H9 (cell line): ENCODE measurements at regions not wholly inside any gene's neighbourhood (a gene's known extent, or its start where the extent isn't known, plus 50 kb on each side); places are given as distances from the start of the nearest gene placed in this dataset.

Source experiments
- DNase-seq: peaks from one replicate; pipeline ENCODE4 v3.0.0-alpha.2; 2017
- H2AFZ ChIP-seq: one replicate; pipeline ENCODE4 v1.6.1; 2013; ENCODE audit warnings: mild to moderate bottlenecking, low read length, control low read depth, moderate library complexity
- H2AK5ac ChIP-seq: 2 replicates; pipeline ENCODE4 v1.6.1; 2013; ENCODE audit warnings: low read length, control low read depth, mixed read lengths; ENCODE audit not compliant: insufficient read length
- H2BK120ac ChIP-seq: one replicate; pipeline ENCODE4 v1.6.1; 2013; ENCODE audit warnings: low read depth, mild to moderate bottlenecking, low read length, control low read depth, inconsistent platforms; ENCODE audit not compliant: poor library complexity, severe bottlenecking
- H2BK12ac ChIP-seq: 2 replicates; pipeline ENCODE4 v1.6.1; 2013; ENCODE audit warnings: low read length, control low read depth, mixed read lengths, low read depth; ENCODE audit not compliant: insufficient read length
- H2BK15ac ChIP-seq: 2 replicates; pipeline ENCODE4 v1.6.1; 2013; ENCODE audit warnings: low read depth, low read length, control low read depth
- H2BK20ac ChIP-seq: one replicate; pipeline ENCODE4 v1.6.1; 2013; ENCODE audit warnings: low read depth, mild to moderate bottlenecking, low read length, control low read depth, inconsistent platforms; ENCODE audit not compliant: poor library complexity, severe bottlenecking
- H2BK5ac ChIP-seq: 2 replicates; pipeline ENCODE4 v1.6.1; 2013; ENCODE audit warnings: low read length, control low read depth, mixed read lengths; ENCODE audit not compliant: insufficient read length
- H3K14ac ChIP-seq: 2 replicates; pipeline ENCODE4 v1.6.1; 2013; ENCODE audit warnings: low read length, control low read depth; ENCODE audit not compliant: insufficient read depth
- H3K18ac ChIP-seq: 2 replicates; pipeline ENCODE4 v1.6.1; 2013; ENCODE audit warnings: low read depth, mild to moderate bottlenecking, mixed read lengths, low read length, control low read depth; ENCODE audit not compliant: insufficient read length
- H3K23ac ChIP-seq: 2 replicates; pipeline ENCODE4 v1.6.1; 2013; ENCODE audit warnings: low read length, control low read depth, mixed read lengths, low read depth; ENCODE audit not compliant: insufficient read length
- H3K23me2 ChIP-seq: 2 replicates; pipeline ENCODE4 v1.6.1; 2013; ENCODE audit warnings: low read depth, mild to moderate bottlenecking, mixed read lengths, low read length, control low read depth; ENCODE audit not compliant: insufficient read length, poor library complexity, severe bottlenecking
- H3K27ac ChIP-seq: 2 replicates; pipeline ENCODE4 v1.5.1; 2013; ENCODE audit warnings: low read length, control low read depth, mixed read lengths, low read depth; ENCODE audit not compliant: insufficient read length
- H3K27me3 ChIP-seq: 2 replicates; pipeline ENCODE4 v1.6.1; 2013; ENCODE audit warnings: low read length, control low read depth, inconsistent platforms; ENCODE audit not compliant: insufficient read depth
- H3K4ac ChIP-seq: 2 replicates; pipeline ENCODE4 v1.6.1; 2013; ENCODE audit warnings: low read depth, mild to moderate bottlenecking, control low read depth, inconsistent platforms, low read length, moderate library complexity
- H3K4me1 ChIP-seq: 2 replicates; pipeline ENCODE4 v1.6.1; 2013; ENCODE audit warnings: low read length, control low read depth, inconsistent platforms; ENCODE audit not compliant: insufficient read depth
- H3K4me2 ChIP-seq: 2 replicates; pipeline ENCODE4 v1.6.1; 2013; ENCODE audit warnings: low read length, control low read depth, mixed read lengths; ENCODE audit not compliant: insufficient read length, insufficient read depth
- H3K56ac ChIP-seq: 2 replicates; pipeline ENCODE4 v1.6.1; 2013; ENCODE audit warnings: low read depth, mild to moderate bottlenecking, mixed read lengths, low read length, control low read depth; ENCODE audit not compliant: insufficient read length
- H3K79me1 ChIP-seq: 2 replicates; pipeline ENCODE4 v1.6.1; 2013; ENCODE audit warnings: low read depth, mild to moderate bottlenecking, moderate library complexity, low read length, control low read depth, inconsistent platforms; ENCODE audit not compliant: insufficient read depth, poor library complexity, severe bottlenecking
- H3K79me2 ChIP-seq: 2 replicates; pipeline ENCODE4 v1.6.1; 2013; ENCODE audit warnings: low read length, control low read depth, inconsistent platforms; ENCODE audit not compliant: insufficient read depth
- H3K9ac ChIP-seq: 2 replicates; pipeline ENCODE4 v1.6.1; 2013; ENCODE audit warnings: low read length, control low read depth, mixed read lengths; ENCODE audit not compliant: insufficient read length; ENCODE audit errors: extremely low read depth
- H3K9me3 ChIP-seq: one replicate; pipeline ENCODE4 v1.6.1; 2013; ENCODE audit warnings: low read depth, low read length, inconsistent platforms; ENCODE audit not compliant: control insufficient read depth
- H3T11ph ChIP-seq: one replicate; pipeline ENCODE4 v1.6.1; 2013; ENCODE audit warnings: mild to moderate bottlenecking, low read length, control low read depth, inconsistent platforms
- H4K20me1 ChIP-seq: one replicate; pipeline ENCODE4 v1.6.1; 2013; ENCODE audit not compliant: control insufficient read depth, insufficient read length, insufficient read depth
- H4K5ac ChIP-seq: 2 replicates; pipeline ENCODE4 v1.6.1; 2013; ENCODE audit warnings: low read depth, mild to moderate bottlenecking, mixed read lengths, low read length, control low read depth; ENCODE audit not compliant: insufficient read length
- H4K8ac ChIP-seq: replicated peaks from 2 replicates; pipeline ENCODE4 v1.6.1; 2013; ENCODE audit warnings: low read length, control low read depth, mixed read lengths, low read depth; ENCODE audit not compliant: insufficient read length
- H4K91ac ChIP-seq: 2 replicates; pipeline ENCODE4 v1.6.1; 2013; ENCODE audit warnings: low read depth, mild to moderate bottlenecking, moderate library complexity, mixed read lengths, low read length, control low read depth; ENCODE audit not compliant: insufficient read length
- H3K27ac Mint-ChIP-seq, 3 experiments: 2 replicates in 2 of 3; 3 replicates in 1 of 3; pipeline ENCODE4 v1.8.0; 2020 to 2021; ENCODE audit warnings: mixed read lengths in 3 of 3, mild to moderate bottlenecking in 1 of 3, moderate library complexity in 1 of 3
- H3K27me3 Mint-ChIP-seq: 2 replicates; pipeline ENCODE4 v1.8.0; 2021; ENCODE audit warnings: low read depth, mild to moderate bottlenecking, moderate library complexity, mixed read lengths
- H3K36me3 Mint-ChIP-seq, 3 experiments: 2 replicates in 2 of 3; 3 replicates in 1 of 3; pipeline ENCODE4 v1.8.0; 2020 to 2021; ENCODE audit warnings: low read depth in 3 of 3, mixed read lengths in 3 of 3; ENCODE audit not compliant: insufficient read depth in 1 of 3
- H3K4me1 Mint-ChIP-seq, 2 experiments: 2 replicates each; pipeline ENCODE4 v1.8.0; 2020; ENCODE audit warnings: mixed read lengths in 2 of 2
- H3K4me3 Mint-ChIP-seq, 2 experiments: 2 replicates in 1 of 2; 3 replicates in 1 of 2; pipeline ENCODE4 v1.8.0; 2020 to 2021; ENCODE audit warnings: mild to moderate bottlenecking in 2 of 2, mixed read lengths in 2 of 2, moderate library complexity in 1 of 2
- H3K9me3 Mint-ChIP-seq, 2 experiments: 2 replicates in 1 of 2; 3 replicates in 1 of 2; pipeline ENCODE4 v1.8.0; 2020; ENCODE audit warnings: mild to moderate bottlenecking in 2 of 2, mixed read lengths in 2 of 2, moderate library complexity in 1 of 2
- WGBS: extraction: QIAGEN DNeasy Blood & Tissue Kit; methylation state at CpG from one replicate; pipeline ENCODE4 v1.1.7; 2013; ENCODE audit warnings: missing lambda C conversion rate, low lambda C conversion rate, mixed read lengths; ENCODE audit not compliant: insufficient read length; ENCODE audit errors: extremely low coverage; 5-methylcytosine and 5-hydroxymethylcytosine counted together
- TF ChIP-seq, protein P1 (sequence below): fragments of 200-600 bp; sonication (generic); conservative IDR thresholded peaks from 3 replicates; pipeline ENCODE4 v1.8.0; 2021; ENCODE audit warnings: antibody characterized with exemption, mild to moderate bottlenecking

- H3K14ac ChIP-seq, result no peak overlapping the region
- no peak overlapping the region for H2BK12ac ChIP-seq
- no peak overlapping the region for H4K8ac ChIP-seq
- no peak overlapping the region for H4K5ac ChIP-seq
- H2BK120ac ChIP-seq, result no peak overlapping the region
- no peak overlapping the region for H2BK20ac ChIP-seq
- H3K4ac ChIP-seq, result no peak overlapping the region
- Mint-ChIP-seq H3K4me3 (no peak overlapping the region), H3K9me3 (peaks cover 82 to 87% of the 10 kb centered on the region in 2 experiments), H3K4me1 (no peaks in the 10 kb centered on the region), H3K36me3 (peaks cover 16 to 25% (median 19%) of the 10 kb centered on the region in 3 experiments), H3K27me3 (0 out of 2 replicates have a peak, but pooled peaks cover 1% of the 10 kb centered on the region), H3K27ac (no peak overlapping the region)
- TF ChIP-seq, protein P1, sequence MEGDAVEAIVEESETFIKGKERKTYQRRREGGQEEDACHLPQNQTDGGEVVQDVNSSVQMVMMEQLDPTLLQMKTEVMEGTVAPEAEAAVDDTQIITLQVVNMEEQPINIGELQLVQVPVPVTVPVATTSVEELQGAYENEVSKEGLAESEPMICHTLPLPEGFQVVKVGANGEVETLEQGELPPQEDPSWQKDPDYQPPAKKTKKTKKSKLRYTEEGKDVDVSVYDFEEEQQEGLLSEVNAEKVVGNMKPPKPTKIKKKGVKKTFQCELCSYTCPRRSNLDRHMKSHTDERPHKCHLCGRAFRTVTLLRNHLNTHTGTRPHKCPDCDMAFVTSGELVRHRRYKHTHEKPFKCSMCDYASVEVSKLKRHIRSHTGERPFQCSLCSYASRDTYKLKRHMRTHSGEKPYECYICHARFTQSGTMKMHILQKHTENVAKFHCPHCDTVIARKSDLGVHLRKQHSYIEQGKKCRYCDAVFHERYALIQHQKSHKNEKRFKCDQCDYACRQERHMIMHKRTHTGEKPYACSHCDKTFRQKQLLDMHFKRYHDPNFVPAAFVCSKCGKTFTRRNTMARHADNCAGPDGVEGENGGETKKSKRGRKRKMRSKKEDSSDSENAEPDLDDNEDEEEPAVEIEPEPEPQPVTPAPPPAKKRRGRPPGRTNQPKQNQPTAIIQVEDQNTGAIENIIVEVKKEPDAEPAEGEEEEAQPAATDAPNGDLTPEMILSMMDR, result no peak
- WGBS, result no CpG with 5 or more reads among the region's 15 CpGs
- H3K79me1 ChIP-seq, result no peaks in the 10 kb centered on the region
- no peak overlapping the region for H2AK5ac ChIP-seq
- H3K27ac ChIP-seq, result no peak overlapping the region
- H3K4me1 ChIP-seq, result no peaks in the 10 kb centered on the region
- no peak overlapping the region for H3T11ph ChIP-seq
- H3K9me3 ChIP-seq, result peaks cover 20% of the 10 kb centered on the region
- no peak overlapping the region for H2AFZ ChIP-seq
- no peak overlapping the region for H3K18ac ChIP-seq
- no peaks in the 10 kb centered on the region for H4K20me1 ChIP-seq
- no peak overlapping the region for H2BK15ac ChIP-seq
- H2BK5ac ChIP-seq, result no peak overlapping the region
- no peaks in the 10 kb centered on the region for H3K27me3 ChIP-seq
- no peaks in the 10 kb centered on the region for H3K23me2 ChIP-seq
- no peak overlapping the region for H3K4me2 ChIP-seq
- no peak overlapping the region for H3K23ac ChIP-seq
- no peak overlapping the region for H4K91ac ChIP-seq
- H3K56ac ChIP-seq, result no peak overlapping the region
- no peak overlapping the region for H3K9ac ChIP-seq
- H3K79me2 ChIP-seq, result no peaks in the 10 kb centered on the region
- no peak for DNase-seq
These were observed 391.1 kb downstream of the IDS start for GRCh38 chrX:149114001-149114400.
